GM12878 (cell line): ENCODE measurements at regions not wholly inside any gene's neighbourhood (a gene's known extent, or its start where the extent isn't known, plus 50 kb on each side); places are given as distances from the start of the nearest gene placed in this dataset.

Experiments
- ATAC-seq: fragments of 200-7000 bp; cut with Tn5 transposase; 3 replicates; pipeline ENCODE4 v1.9.1; 2020; ENCODE audit warnings: mild to moderate bottlenecking, moderate library complexity
- BruUV-seq: library from RNA; stranded (reverse); fragments of 400-500 nt; replicated peaks from 2 replicates; lab custom pipeline; 2021; lab: Mats Ljungman, UMichigan
- CTCF ChIA-PET: fragments of 300-600 bp; sonication (Branson Sonifier 250); formaldehyde crosslinking; extraction: SDS; loops from one replicate; lab custom pipeline; 2021; ENCODE audit warnings: inconsistent platforms; lab: Yijun Ruan, JAX
- POLR2A ChIA-PET: fragments of 350-600 bp; formaldehyde crosslinking; extraction: SDS; loops from one replicate; lab custom pipeline; 2021; ENCODE audit warnings: inconsistent platforms; lab: Charles Lee
- RAD21 ChIA-PET: fragments of 300-600 bp; sonication (Branson Sonifier 250); formaldehyde crosslinking; loops from one replicate; lab custom pipeline; 2023; ENCODE audit warnings: antibody characterized with exemption; ENCODE audit not compliant: unreplicated experiment; lab: Charles Lee
- SMC1A ChIA-PET: fragments of 300-600 bp; sonication (Branson Sonifier 250); formaldehyde crosslinking; loops from one replicate; lab custom pipeline; 2023; ENCODE audit not compliant: unreplicated experiment, uncharacterized antibody; lab: Charles Lee
- DNase-seq: peaks from one replicate; pipeline ENCODE4 v3.0.0-alpha.2; 2011; ENCODE audit warnings: low read depth, low spot score
- FAIRE-seq: peaks from 3 replicates; lab custom pipeline; 2011; peaks lifted over from hg19 to GRCh38; lab: Jason Lieb, UNC
- H2AFZ ChIP-seq: 2 replicates; pipeline ENCODE4 v1.6.0; 2011; ENCODE audit warnings: low read depth, low read length, control low read depth; ENCODE audit not compliant: control insufficient read depth
- H3K27ac ChIP-seq: 2 replicates; pipeline ENCODE4 v1.5.1; 2011; ENCODE audit warnings: control low read depth; ENCODE audit not compliant: control insufficient read depth, insufficient read depth
- H3K27me3 ChIP-seq, 2 experiments: replicated peaks in 1 of 2; 2 replicates each; pipeline versions ENCODE4 v1.6.0 to v1.6.1; 2011; ENCODE audit warnings: low read length in 1 of 2; ENCODE audit not compliant: control insufficient read depth in 2 of 2, insufficient read depth in 2 of 2
- H3K36me3 ChIP-seq, 2 experiments: 2 replicates each; pipeline ENCODE4 v1.5.1; 2011; ENCODE audit warnings: low read length in 1 of 2; ENCODE audit not compliant: control insufficient read depth in 2 of 2, insufficient read depth in 2 of 2
- H3K4me1 ChIP-seq: 2 replicates; pipeline ENCODE4 v1.6.1; 2011; ENCODE audit warnings: mild to moderate bottlenecking, low read length, moderate library complexity, mixed read lengths; ENCODE audit not compliant: control insufficient read depth, insufficient read depth
- H3K4me2 ChIP-seq: 2 replicates; pipeline ENCODE4 v1.6.0; 2011; ENCODE audit warnings: control low read depth; ENCODE audit not compliant: control insufficient read depth, insufficient read depth
- H3K4me3 ChIP-seq: fragments of 200-600 bp; sonication (generic); 2 replicates; pipeline ENCODE4 v1.5.1; 2016
- H3K79me2 ChIP-seq: 2 replicates; pipeline ENCODE4 v1.6.0; 2011; ENCODE audit warnings: low read length; ENCODE audit not compliant: control insufficient read depth, insufficient read depth
- H3K9ac ChIP-seq: 2 replicates; pipeline ENCODE4 v1.8.0; 2011; ENCODE audit warnings: low read length, control low read depth, mixed read lengths; ENCODE audit not compliant: control insufficient read depth, insufficient read depth
- H3K9me3 ChIP-seq: replicated peaks from 3 replicates; pipeline ENCODE4 v1.5.1; 2011; ENCODE audit warnings: mild to moderate bottlenecking, low read length; ENCODE audit not compliant: control insufficient read depth, insufficient read depth
- H4K20me1 ChIP-seq: 2 replicates; pipeline ENCODE4 v1.6.0; 2011; ENCODE audit not compliant: control insufficient read depth, insufficient read depth
- CHD4 ChIP-seq: fragments of 200-600 bp; sonication (generic); IDR thresholded peaks from 2 replicates; pipeline ENCODE4 v1.6.1; 2016; ENCODE audit warnings: mild to moderate bottlenecking
- E4F1 ChIP-seq: fragments of 450-650 bp; IDR thresholded peaks from 2 replicates; pipeline ENCODE4 v1.6.1; 2018; ENCODE audit warnings: borderline replicate concordance, mild to moderate bottlenecking; ENCODE audit not compliant: partially characterized antibody
- ETV6 ChIP-seq, 2 experiments: fragments of 450-650 bp in 1 of 2; IDR thresholded peaks in 1 of 2; conservative IDR thresholded peaks in 1 of 2; 2 replicates each; pipeline ENCODE4 v1.6.1; 2014; ENCODE audit warnings: antibody characterized with exemption in 1 of 2, borderline replicate concordance in 1 of 2, low read depth in 1 of 2, mild to moderate bottlenecking in 1 of 2, moderate library complexity in 1 of 2
- GATAD2B ChIP-seq: fragments of 450-650 bp; conservative IDR thresholded peaks from 2 replicates; pipeline ENCODE4 v1.6.1; 2017; ENCODE audit warnings: low read depth, mild to moderate bottlenecking, moderate library complexity
- HDAC2 ChIP-seq: fragments of 200-600 bp; sonication (generic); IDR thresholded peaks from 2 replicates; pipeline ENCODE4 v1.6.1; 2017
- IKZF1 ChIP-seq: fragments of 450-650 bp; conservative IDR thresholded peaks from 2 replicates; pipeline ENCODE4 v1.6.1; 2017; ENCODE audit warnings: antibody characterized with exemption, mild to moderate bottlenecking
- POLR2A ChIP-seq: IDR thresholded peaks from 2 replicates; pipeline ENCODE4 v1.6.1; 2011; ENCODE audit warnings: low read depth, mild to moderate bottlenecking, low read length
- YY1 ChIP-seq: IDR thresholded peaks from 2 replicates; pipeline ENCODE4 v1.6.1; 2011; ENCODE audit warnings: low read depth, mild to moderate bottlenecking, low read length
- ZNF384 ChIP-seq: IDR thresholded peaks from 2 replicates; pipeline ENCODE4 v1.6.1; 2012; ENCODE audit warnings: low read depth, mild to moderate bottlenecking, low read length, improper control_type of control experiment, borderline replicate concordance
- WGBS: methylation state at CpG from one replicate; pipeline ENCODE4 v1.1.6; 2016; ENCODE audit warnings: low lambda C conversion rate; ENCODE audit not compliant: insufficient replicate concordance, insufficient coverage; ENCODE audit errors: missing lambda C conversion rate; 5-methylcytosine and 5-hydroxymethylcytosine counted together
- in situ Hi-C: fragments of 300-500 bp; cut with MboI; formaldehyde crosslinking; loops from 9 replicates; pipeline ENCODE4 v1.14.3; 2018; ENCODE audit warnings: mixed read lengths
- intact Hi-C: fragments of 100-400 bp; cut with micrococcal nuclease; formaldehyde crosslinking; loops from one replicate; pipeline ENCODE4 v1.14.2; 2022; ENCODE audit not compliant: unreplicated experiment
- TF ChIP-seq, protein P1 (sequence below): fragments of 450-650 bp; IDR thresholded peaks from 2 replicates; pipeline ENCODE4 v1.6.1; 2016; ENCODE audit warnings: mild to moderate bottlenecking

DNA sequence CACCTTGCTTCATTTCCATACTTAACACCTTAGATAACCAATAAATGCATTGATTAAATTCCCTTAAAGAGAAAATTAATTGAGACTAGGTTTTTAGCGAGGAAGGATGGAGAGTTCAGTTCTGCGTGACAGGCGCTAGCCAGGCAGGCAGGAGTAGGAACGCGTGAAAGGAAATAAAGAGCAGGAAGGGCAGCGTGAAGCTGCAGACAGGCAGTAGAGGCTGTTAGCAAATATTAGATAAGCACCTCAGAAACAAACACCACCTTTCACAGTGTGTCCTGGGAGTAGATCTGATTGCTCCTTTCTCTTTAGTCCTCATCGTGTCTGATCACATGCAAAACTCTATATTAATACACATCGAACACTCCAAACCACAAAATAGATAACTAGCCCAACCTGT lies 282.7 kb upstream of the ADGRL2 start:
- 25% methylated on average over 8 of the region's 8 CpGs for WGBS
- H3K4me2 ChIP-seq: no peak overlapping the region
- ATAC-seq (no peak), FAIRE-seq (no peak), DNase-seq (no peak)
- H3K4me3 ChIP-seq: no peak overlapping the region
- H3K79me2 ChIP-seq: no peaks in the 10 kb centered on the region
- intact Hi-C loops: no loop called here
- ChIA-PET CTCF (interaction anchor here (1.1 to 1.2 kb wide), 3 partner anchors 26 to 288 kb away, joined by 3 read pairs; no protein-coding TSS in a partner anchor), SMC1A (interaction anchor here (0.9 kb wide), 1 partner anchor 242 kb away, joined by 3 read pairs; no protein-coding TSS in a partner anchor), POLR2A (no interaction called here), RAD21 (interaction anchor here (0.7 kb wide), 1 partner anchor 1180 kb away, joined by 5 read pairs; no protein-coding TSS in a partner anchor)
- H3K4me1 ChIP-seq: no peaks in the 10 kb centered on the region
- H3K27me3 ChIP-seq: no peaks in the 10 kb centered on the region
- no peak overlapping the region for H3K9ac ChIP-seq
- H2AFZ ChIP-seq: no peak overlapping the region
- no peak overlapping the region for H3K27ac ChIP-seq
- H4K20me1 ChIP-seq: no peaks in the 10 kb centered on the region
- in situ Hi-C loops: no loop called here
- no peaks in the 10 kb centered on the region for H3K9me3 ChIP-seq
- no TSS peak for BruUV-seq
- H3K36me3 ChIP-seq: no peaks in the 10 kb centered on the region
- TF ChIP-seq ETV6 (conservative IDR thresholded peaks at IDR 0.05 in 1 of 2, IDR thresholded peaks at IDR 0.05 in 1 of 2; ENCODE audit: borderline replicate concordance in 1 of 2, low read depth in 1 of 2): no peak
- no peak for TF ChIP-seq GATAD2B
- TF ChIP-seq YY1: no peak
- TF ChIP-seq CHD4: no peak
- TF ChIP-seq POLR2A: no peak
- TF ChIP-seq E4F1: no peak
- TF ChIP-seq, protein P1, sequence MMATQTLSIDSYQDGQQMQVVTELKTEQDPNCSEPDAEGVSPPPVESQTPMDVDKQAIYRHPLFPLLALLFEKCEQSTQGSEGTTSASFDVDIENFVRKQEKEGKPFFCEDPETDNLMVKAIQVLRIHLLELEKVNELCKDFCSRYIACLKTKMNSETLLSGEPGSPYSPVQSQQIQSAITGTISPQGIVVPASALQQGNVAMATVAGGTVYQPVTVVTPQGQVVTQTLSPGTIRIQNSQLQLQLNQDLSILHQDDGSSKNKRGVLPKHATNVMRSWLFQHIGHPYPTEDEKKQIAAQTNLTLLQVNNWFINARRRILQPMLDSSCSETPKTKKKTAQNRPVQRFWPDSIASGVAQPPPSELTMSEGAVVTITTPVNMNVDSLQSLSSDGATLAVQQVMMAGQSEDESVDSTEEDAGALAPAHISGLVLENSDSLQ: no peak
- TF ChIP-seq IKZF1: no peak
- no peak for TF ChIP-seq ZNF384
- no peak for TF ChIP-seq HDAC2
